DOHH2 (cell line): ENCODE measurements at regions not wholly inside any gene's neighbourhood (a gene's known extent, or its start where the extent isn't known, plus 50 kb on each side); places are given as distances from the start of the nearest gene placed in this dataset.

Source experiments
- H3F3A ChIP-seq: fragments of 200-600 bp; sonication (generic), shearing (Covaris generic); 2 replicates; pipeline ENCODE4 v1.6.0; 2016; ENCODE audit warnings: antibody characterized with exemption, mild to moderate bottlenecking; ENCODE audit not compliant: control insufficient read depth, insufficient read depth
- H3K27ac ChIP-seq: fragments of 200-600 bp; sonication (generic); 2 replicates; pipeline ENCODE4 v1.5.1; 2014; ENCODE audit warnings: low read depth, mild to moderate bottlenecking, low read length, moderate library complexity
- H3K27me3 ChIP-seq: fragments of 200-600 bp; sonication (generic); 2 replicates; pipeline ENCODE4 v1.6.1; 2014; ENCODE audit warnings: mild to moderate bottlenecking, low read length, mixed read lengths; ENCODE audit not compliant: control insufficient read depth
- H3K36me3 ChIP-seq: fragments of 200-600 bp; sonication (generic); 2 replicates; pipeline ENCODE4 v1.6.1; 2014; ENCODE audit warnings: mild to moderate bottlenecking, low read length, moderate library complexity, mixed read lengths; ENCODE audit not compliant: control insufficient read depth
- H3K4me1 ChIP-seq: fragments of 200-600 bp; sonication (generic); 2 replicates; pipeline ENCODE4 v1.6.1; 2014; ENCODE audit warnings: mild to moderate bottlenecking, low read length, mixed read lengths; ENCODE audit not compliant: control insufficient read depth
- H3K4me2 ChIP-seq: fragments of 200-600 bp; sonication (generic); 2 replicates; pipeline ENCODE4 v1.6.0; 2014; ENCODE audit warnings: mild to moderate bottlenecking, low read length, moderate library complexity
- H3K4me3 ChIP-seq: fragments of 200-600 bp; sonication (generic); 2 replicates; pipeline ENCODE4 v1.5.1; 2014; ENCODE audit warnings: mild to moderate bottlenecking, low read length, mixed read lengths
- H3K79me2 ChIP-seq: fragments of 200-600 bp; sonication (generic); 2 replicates; pipeline ENCODE4 v1.6.1; 2014; ENCODE audit warnings: mild to moderate bottlenecking, low read length, mixed read lengths; ENCODE audit not compliant: control insufficient read depth
- H3K9me2 ChIP-seq: fragments of 200-600 bp; sonication (generic); replicated peaks from 2 replicates; pipeline ENCODE4 v1.6.1; 2014; ENCODE audit warnings: mild to moderate bottlenecking, low read length, mixed read lengths; ENCODE audit not compliant: control insufficient read depth
- H3K9me3 ChIP-seq: fragments of 200-600 bp; sonication (generic); 2 replicates; pipeline ENCODE4 v1.6.1; 2014; ENCODE audit warnings: antibody characterized with exemption, low read length, mixed read lengths; ENCODE audit not compliant: control insufficient read depth, insufficient read depth
- H4K20me1 ChIP-seq: fragments of 200-600 bp; sonication (generic); 2 replicates; pipeline ENCODE4 v1.6.0; 2014; ENCODE audit warnings: low read depth, mild to moderate bottlenecking, antibody characterized with exemption, low read length, moderate library complexity; ENCODE audit not compliant: control insufficient read depth, insufficient read depth
- CTCF ChIP-seq: fragments of 200-600 bp; sonication (generic); IDR thresholded peaks from one replicate; pipeline ENCODE4 v1.5.1; 2014; ENCODE audit warnings: antibody characterized with exemption, mild to moderate bottlenecking, low read depth, low read length; ENCODE audit not compliant: poor library complexity, severe bottlenecking
- EZH2phosphoT487 ChIP-seq: fragments of 200-600 bp; sonication (generic); IDR thresholded peaks from 2 replicates; pipeline ENCODE4 v1.6.1; 2017; ENCODE audit warnings: borderline replicate concordance, mild to moderate bottlenecking, antibody characterized with exemption, low read length, moderate library complexity, mixed read lengths

GRCh38 chr14:56351861-56352260 lies 227.7 kb upstream of the TMEM260 start:
- H3K27me3 ChIP-seq = no peaks in the 10 kb centered on the region
- H4K20me1 ChIP-seq = no peaks in the 10 kb centered on the region
- no peaks in the 10 kb centered on the region for H3F3A ChIP-seq
- H3K4me2 ChIP-seq = no peak overlapping the region
- TF ChIP-seq EZH2phosphoT487 (no peak), CTCF (no peak)
- H3K79me2 ChIP-seq = no peaks in the 10 kb centered on the region
- no peak overlapping the region for H3K27ac ChIP-seq
- H3K9me3 ChIP-seq = no peaks in the 10 kb centered on the region
- no peaks in the 10 kb centered on the region for H3K4me1 ChIP-seq
- no peaks in the 10 kb centered on the region for H3K36me3 ChIP-seq
- H3K9me2 ChIP-seq = no peaks in the 10 kb centered on the region; the same call in 1 of the 2 replicates
- no peak overlapping the region for H3K4me3 ChIP-seq

GRCh38 chr14:56352999-56353398 lies 226.6 kb upstream of the TMEM260 start:
- Histone ChIP-seq H3K9me3 (no peaks in the 10 kb centered on the region), H3K4me3 (no peak overlapping the region), H3K79me2 (no peaks in the 10 kb centered on the region), H3K27me3 (no peaks in the 10 kb centered on the region), H3K9me2 (no peaks in the 10 kb centered on the region; the same call in 1 of the 2 replicates), H3K36me3 (no peaks in the 10 kb centered on the region), H3K27ac (no peak overlapping the region), H3F3A (no peaks in the 10 kb centered on the region), H4K20me1 (no peaks in the 10 kb centered on the region), H3K4me2 (no peak overlapping the region), H3K4me1 (no peaks in the 10 kb centered on the region)
- TF ChIP-seq EZH2phosphoT487 (no peak), CTCF (no peak)

GRCh38 chr14:56357428-56357827 lies 222.2 kb upstream of the TMEM260 start:
- Histone ChIP-seq H3K9me3 (no peaks in the 10 kb centered on the region), H3K9me2 (no peaks in the 10 kb centered on the region; the same call in 1 of the 2 replicates), H3K4me1 (no peaks in the 10 kb centered on the region), H3K27ac (no peak overlapping the region), H3K4me3 (no peak overlapping the region), H4K20me1 (no peaks in the 10 kb centered on the region), H3F3A (no peaks in the 10 kb centered on the region), H3K27me3 (no peaks in the 10 kb centered on the region), H3K36me3 (no peaks in the 10 kb centered on the region), H3K79me2 (no peaks in the 10 kb centered on the region), H3K4me2 (no peak overlapping the region)
- TF ChIP-seq CTCF (no peak), EZH2phosphoT487 (no peak)
